H1 (cell line): ENCODE measurements at regions not wholly inside any gene's neighbourhood (a gene's known extent, or its start where the extent isn't known, plus 50 kb on each side); places are given as distances from the start of the nearest gene placed in this dataset.

Experiments used
- CTCF ChIA-PET: fragments of 300-600 bp; sonication (Branson Sonifier 250); formaldehyde crosslinking; loops from one replicate; lab custom pipeline; 2021; ENCODE audit not compliant: partially characterized antibody; lab: Charles Lee
- POLR2A ChIA-PET: fragments of 300-600 bp; sonication (Branson Sonifier 250); formaldehyde crosslinking; loops from one replicate; lab custom pipeline; 2021; ENCODE audit warnings: inconsistent platforms; ENCODE audit not compliant: partially characterized antibody; lab: Charles Lee
- DNase-seq, 2 experiments: peaks; one replicate each; pipeline versions ENCODE4 v3.0.0 to v3.0.0-alpha.2; 2010 to 2022; ENCODE audit warnings: low spot score in 2 of 2, low read depth in 1 of 2, mixed read lengths in 1 of 2
- FAIRE-seq: peaks from 2 replicates; lab custom pipeline; 2011; peaks lifted over from hg19 to GRCh38; lab: Jason Lieb, UNC
- H2AFZ ChIP-seq: 2 replicates; pipeline ENCODE4 v1.8.1; 2012; ENCODE audit warnings: low read length, inconsistent platforms
- H2AK5ac ChIP-seq: 2 replicates; pipeline ENCODE4 v1.6.1; 2013; ENCODE audit warnings: low read depth, low read length
- H2BK120ac ChIP-seq: replicated peaks from 2 replicates; pipeline ENCODE3; 2013; ENCODE audit warnings: low read depth, low read length, inconsistent platforms
- H2BK12ac ChIP-seq: 2 replicates; pipeline ENCODE4 v1.6.1; 2013; ENCODE audit warnings: low read depth, low read length
- H2BK15ac ChIP-seq: 2 replicates; pipeline ENCODE4 v1.6.1; 2013; ENCODE audit warnings: low read length
- H2BK20ac ChIP-seq: 2 replicates; pipeline ENCODE4 v1.6.1; 2013; ENCODE audit warnings: low read length
- H2BK5ac ChIP-seq: 2 replicates; pipeline ENCODE4 v1.6.1; 2013; ENCODE audit warnings: low read depth, low read length
- H3K14ac ChIP-seq: 2 replicates; pipeline ENCODE4 v1.6.1; 2013; ENCODE audit warnings: inconsistent platforms; ENCODE audit not compliant: insufficient read length
- H3K18ac ChIP-seq: 2 replicates; pipeline ENCODE4 v1.6.1; 2013; ENCODE audit warnings: low read length; ENCODE audit errors: extremely low read depth
- H3K23ac ChIP-seq: 2 replicates; pipeline ENCODE4 v1.6.1; 2013; ENCODE audit warnings: inconsistent platforms; ENCODE audit not compliant: insufficient read length
- H3K23me2 ChIP-seq: 2 replicates; pipeline ENCODE4 v1.6.1; 2013; ENCODE audit warnings: low read depth, low read length
- H3K27ac ChIP-seq: 2 replicates; pipeline ENCODE4 v1.6.1; 2011; ENCODE audit warnings: low read depth, low read length, inconsistent platforms
- H3K27me3 ChIP-seq, 4 experiments: replicated peaks in 1 of 4; 1 replicate in 1 of 4; 2 replicates in 3 of 4; pipeline versions ENCODE4 v1.6.1 to v1.8.1; 2011 to 2013; ENCODE audit warnings: low read length in 3 of 4, mild to moderate bottlenecking in 3 of 4, inconsistent platforms in 2 of 4, mixed read lengths in 2 of 4, moderate library complexity in 1 of 4; ENCODE audit not compliant: control insufficient read depth in 3 of 4, insufficient read depth in 3 of 4; ENCODE audit errors: extremely low read depth in 1 of 4
- H3K36me3 ChIP-seq, 4 experiments: 2 replicates each; pipeline versions ENCODE4 v1.6.1 to v1.8.1; 2011 to 2013; ENCODE audit warnings: mild to moderate bottlenecking in 4 of 4, low read length in 3 of 4, moderate library complexity in 2 of 4, control low read depth in 1 of 4, inconsistent platforms in 1 of 4; ENCODE audit not compliant: insufficient read depth in 4 of 4, control insufficient read depth in 2 of 4
- H3K4ac ChIP-seq: replicated peaks from 2 replicates; pipeline ENCODE3; 2013; ENCODE audit warnings: low read length, low read depth, mixed read lengths, inconsistent platforms; ENCODE audit not compliant: insufficient read length
- H3K4me1 ChIP-seq, 4 experiments: replicated peaks in 1 of 4; 1 replicate in 1 of 4; 2 replicates in 3 of 4; pipeline versions ENCODE4 v1.6.1 to v1.8.1; 2011 to 2013; ENCODE audit warnings: low read length in 3 of 4, inconsistent platforms in 2 of 4, mixed read lengths in 1 of 4; ENCODE audit not compliant: insufficient read depth in 4 of 4, control insufficient read depth in 3 of 4
- H3K4me2 ChIP-seq, 2 experiments: 2 replicates each; pipeline versions ENCODE4 v1.6.1 to v1.8.1; 2011 to 2013; ENCODE audit warnings: low read depth in 2 of 2, low read length in 2 of 2, control low read depth in 1 of 2, inconsistent platforms in 1 of 2, mild to moderate bottlenecking in 1 of 2; ENCODE audit not compliant: insufficient read depth in 1 of 2
- H3K4me3 ChIP-seq, 4 experiments: fragments of 200-600, 300-600 bp in 1 of 4; sonication (generic), shearing (Covaris generic), sonication (Bioruptor Twin) in 1 of 4; 2 replicates each; pipeline versions ENCODE4 v1.5.1 to v1.8.1; 2011 to 2016; ENCODE audit warnings: low read length in 4 of 4, low read depth in 3 of 4, control low read depth in 2 of 4, inconsistent platforms in 2 of 4, mild to moderate bottlenecking in 2 of 4, mixed read lengths in 1 of 4, moderate library complexity in 1 of 4; ENCODE audit not compliant: insufficient read depth in 2 of 4; ENCODE audit errors: extremely low read depth in 1 of 4
- H3K56ac ChIP-seq: replicated peaks from 2 replicates; pipeline ENCODE3; 2013; ENCODE audit warnings: low read depth, mild to moderate bottlenecking, mixed read lengths, low read length, inconsistent platforms; ENCODE audit not compliant: insufficient read length
- H3K79me1 ChIP-seq: 2 replicates; pipeline ENCODE4 v1.6.1; 2013; ENCODE audit warnings: low read depth, low read length, control low read depth
- H3K79me2 ChIP-seq, 2 experiments: 2 replicates each; pipeline versions ENCODE4 v1.6.1 to v1.8.1; 2012 to 2013; ENCODE audit warnings: low read length in 2 of 2, mild to moderate bottlenecking in 2 of 2, inconsistent platforms in 1 of 2; ENCODE audit not compliant: insufficient read depth in 2 of 2, control insufficient read depth in 1 of 2
- H3K9ac ChIP-seq, 4 experiments: replicated peaks in 1 of 4; 1 replicate in 1 of 4; 2 replicates in 3 of 4; pipeline versions ENCODE4 v1.6.1 to v1.8.1; 2011 to 2013; ENCODE audit warnings: low read depth in 3 of 4, low read length in 3 of 4, control low read depth in 2 of 4, mild to moderate bottlenecking in 2 of 4, moderate library complexity in 2 of 4, inconsistent platforms in 1 of 4; ENCODE audit errors: extremely low read depth in 1 of 4
- H3K9me3 ChIP-seq, 2 experiments: 2 replicates each; pipeline versions ENCODE4 v1.6.1 to v1.8.1; 2012 to 2013; ENCODE audit warnings: mild to moderate bottlenecking in 2 of 2, moderate library complexity in 2 of 2, control low read depth in 1 of 2, inconsistent platforms in 1 of 2, low read depth in 1 of 2, low read length in 1 of 2, mixed read lengths in 1 of 2; ENCODE audit not compliant: insufficient read depth in 2 of 2
- H4K20me1 ChIP-seq, 2 experiments: replicated peaks in 1 of 2; 2 replicates each; pipeline versions ENCODE3 to v1.8.1; 2011 to 2013; ENCODE audit warnings: inconsistent platforms in 2 of 2, low read length in 2 of 2, mild to moderate bottlenecking in 1 of 2; ENCODE audit not compliant: insufficient read depth in 2 of 2, control insufficient read depth in 1 of 2
- H4K5ac ChIP-seq: 2 replicates; pipeline ENCODE4 v1.6.1; 2013; ENCODE audit warnings: low read length, low read depth, mixed read lengths, inconsistent platforms; ENCODE audit not compliant: insufficient read length
- H4K8ac ChIP-seq: 2 replicates; pipeline ENCODE4 v1.8.0; 2013; ENCODE audit warnings: mild to moderate bottlenecking, moderate library complexity, low read length, inconsistent platforms; ENCODE audit not compliant: insufficient read depth; ENCODE audit errors: extremely low read depth
- H4K91ac ChIP-seq: replicated peaks from 2 replicates; pipeline ENCODE3; 2013; ENCODE audit warnings: low read length, mixed read lengths, inconsistent platforms; ENCODE audit not compliant: insufficient read length
- BACH1 ChIP-seq: IDR thresholded peaks from 2 replicates; pipeline ENCODE4 v1.6.1; 2012; ENCODE audit warnings: low read length, improper control_type of control experiment
- BRCA1 ChIP-seq: IDR thresholded peaks from 2 replicates; pipeline ENCODE4 v1.6.1; 2012; ENCODE audit warnings: low read depth, low read length, improper control_type of control experiment
- CREB1 ChIP-seq: IDR thresholded peaks from 2 replicates; pipeline ENCODE4 v1.6.1; 2012; ENCODE audit warnings: inconsistent platforms
- CTBP2 ChIP-seq: IDR thresholded peaks from 2 replicates; pipeline ENCODE4 v1.7.0; 2011; ENCODE audit warnings: borderline replicate concordance, mild to moderate bottlenecking, moderate library complexity, mixed read lengths, low read length; ENCODE audit not compliant: insufficient read depth, insufficient read length
- FOSL1 ChIP-seq: IDR thresholded peaks from 2 replicates; pipeline ENCODE4 v1.6.1; 2011; ENCODE audit warnings: mild to moderate bottlenecking, low read depth, low read length, moderate library complexity; ENCODE audit not compliant: insufficient read depth
- JUN ChIP-seq: IDR thresholded peaks from 2 replicates; pipeline ENCODE4 v1.6.1; 2011; ENCODE audit warnings: low read depth, mild to moderate bottlenecking, improper control_type of control experiment, low read length
- PHF8 ChIP-seq: fragments of 200-600 bp; sonication (generic); conservative IDR thresholded peaks from 2 replicates; pipeline ENCODE4 v1.7.1; 2012; ENCODE audit warnings: low read depth, mild to moderate bottlenecking, inconsistent platforms, low read length, moderate library complexity
- RFX5 ChIP-seq: IDR thresholded peaks from 2 replicates; pipeline ENCODE4 v1.6.1; 2011; ENCODE audit warnings: low read depth, low read length, improper control_type of control experiment, borderline replicate concordance
- SP2 ChIP-seq: IDR thresholded peaks from 2 replicates; pipeline ENCODE4 v1.6.1; 2012; ENCODE audit warnings: mild to moderate bottlenecking, low read length, inconsistent platforms
- SRF ChIP-seq: IDR thresholded peaks from 2 replicates; pipeline ENCODE4 v1.6.1; 2011; ENCODE audit warnings: mild to moderate bottlenecking, low read depth, low read length, moderate library complexity
- TAF7 ChIP-seq: optimal IDR thresholded peaks from 2 replicates; pipeline ENCODE3; 2011; ENCODE audit warnings: low read depth, mild to moderate bottlenecking, inconsistent platforms, low read length, moderate library complexity, borderline replicate concordance
- WGBS, 2 experiments: shearing (Covaris generic) in 1 of 2; methylation state at CpG; one replicate each; pipeline versions ENCODE4 v1.1.6 to v1.1.7; 2013 to 2015; ENCODE audit warnings: low lambda C conversion rate in 2 of 2, mixed read lengths in 2 of 2, inconsistent platforms in 1 of 2, low coverage in 1 of 2, missing lambda C conversion rate in 1 of 2; ENCODE audit not compliant: insufficient replicate concordance in 2 of 2, insufficient coverage in 1 of 2, insufficient read length in 1 of 2; ENCODE audit errors: extremely low coverage in 1 of 2, missing lambda C conversion rate in 1 of 2; 5-methylcytosine and 5-hydroxymethylcytosine counted together
- TF ChIP-seq, protein P1 (sequence below): IDR thresholded peaks from 2 replicates; pipeline ENCODE4 v1.6.1; 2012; ENCODE audit warnings: low read length, inconsistent platforms
- TF ChIP-seq, protein P2 (sequence below): IDR thresholded peaks from 2 replicates; pipeline ENCODE4 v1.6.1; 2011; ENCODE audit warnings: low read depth, mild to moderate bottlenecking, low read length; ENCODE audit not compliant: insufficient read depth

DNA sequence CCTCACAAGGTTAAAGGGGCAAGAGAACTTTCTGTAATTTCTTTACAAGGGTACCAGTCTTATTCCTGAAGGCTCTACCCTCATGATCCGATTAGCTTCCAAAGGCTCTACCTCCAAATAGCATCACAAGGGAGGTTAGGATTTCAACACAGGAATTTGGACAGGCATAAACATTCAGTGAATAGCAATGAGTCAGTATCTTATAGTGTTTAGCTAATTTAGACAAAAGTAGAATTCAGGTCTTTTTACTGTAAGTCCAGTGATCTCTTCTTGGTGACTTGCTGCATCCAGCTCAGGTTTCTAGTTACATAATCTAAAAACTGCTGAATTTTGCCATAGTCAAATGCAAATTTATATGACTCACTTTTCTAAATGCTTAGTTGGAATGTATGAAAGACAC, 1995.6 kb upstream of the RAG2 start:
- Histone ChIP-seq H4K8ac (no peak overlapping the region), H3K4me3 (no peak overlapping the region), H3K79me2 (no peaks in the 10 kb centered on the region), H3K14ac (no peak overlapping the region), H2BK15ac (no peak overlapping the region), H4K91ac (no peak overlapping the region), H3K23me2 (no peaks in the 10 kb centered on the region), H3K4ac (no peak overlapping the region), H3K23ac (no peak overlapping the region), H2BK120ac (no peak overlapping the region), H3K27ac (no peak overlapping the region), H3K9me3 (0 out of 4 replicates have a peak, but pooled peaks cover 0 to 2% of the 10 kb centered on the region in 2 experiments), H3K56ac (no peak overlapping the region), H2AFZ (no peak overlapping the region), H3K79me1 (no peaks in the 10 kb centered on the region), H2AK5ac (no peak overlapping the region), H3K4me2 (no peak overlapping the region), H3K36me3 (no peaks in the 10 kb centered on the region), H3K27me3 (no peaks in the 10 kb centered on the region), H3K4me1 (no peaks in the 10 kb centered on the region), H2BK5ac (no peak overlapping the region), H2BK12ac (no peak overlapping the region), H4K20me1 (no peaks in the 10 kb centered on the region), H4K5ac (no peak overlapping the region), H3K18ac (no peak overlapping the region), H2BK20ac (no peak overlapping the region), H3K9ac (no peak overlapping the region)
- WGBS, 2 experiments = 100% methylated on average over 1 of the region's 1 CpG; no CpG with 5 or more reads in 1 of the 2 experiments
- DNase-seq (no peak), FAIRE-seq (no peak)
- ChIA-PET CTCF (no interaction called here), POLR2A (no interaction called here)
- TF ChIP-seq BRCA1 (no peak), CTBP2 (no peak), FOSL1 (no peak), RFX5 (no peak), BACH1 (no peak), CREB1 (no peak), PHF8 (no peak), TAF7 (no peak), JUN (no peak), SP2 (no peak), SRF (no peak)
- TF ChIP-seq, protein P1, sequence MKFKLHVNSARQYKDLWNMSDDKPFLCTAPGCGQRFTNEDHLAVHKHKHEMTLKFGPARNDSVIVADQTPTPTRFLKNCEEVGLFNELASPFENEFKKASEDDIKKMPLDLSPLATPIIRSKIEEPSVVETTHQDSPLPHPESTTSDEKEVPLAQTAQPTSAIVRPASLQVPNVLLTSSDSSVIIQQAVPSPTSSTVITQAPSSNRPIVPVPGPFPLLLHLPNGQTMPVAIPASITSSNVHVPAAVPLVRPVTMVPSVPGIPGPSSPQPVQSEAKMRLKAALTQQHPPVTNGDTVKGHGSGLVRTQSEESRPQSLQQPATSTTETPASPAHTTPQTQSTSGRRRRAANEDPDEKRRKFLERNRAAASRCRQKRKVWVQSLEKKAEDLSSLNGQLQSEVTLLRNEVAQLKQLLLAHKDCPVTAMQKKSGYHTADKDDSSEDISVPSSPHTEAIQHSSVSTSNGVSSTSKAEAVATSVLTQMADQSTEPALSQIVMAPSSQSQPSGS = no peak
- TF ChIP-seq, protein P2, sequence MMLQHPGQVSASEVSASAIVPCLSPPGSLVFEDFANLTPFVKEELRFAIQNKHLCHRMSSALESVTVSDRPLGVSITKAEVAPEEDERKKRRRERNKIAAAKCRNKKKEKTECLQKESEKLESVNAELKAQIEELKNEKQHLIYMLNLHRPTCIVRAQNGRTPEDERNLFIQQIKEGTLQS = no peak
